ENCODE measurements at regions not wholly inside any gene's neighbourhood (a gene's known extent, or its start where the extent isn't known, plus 50 kb on each side); places are given as distances from the start of the nearest gene placed in this dataset.

DNA sequence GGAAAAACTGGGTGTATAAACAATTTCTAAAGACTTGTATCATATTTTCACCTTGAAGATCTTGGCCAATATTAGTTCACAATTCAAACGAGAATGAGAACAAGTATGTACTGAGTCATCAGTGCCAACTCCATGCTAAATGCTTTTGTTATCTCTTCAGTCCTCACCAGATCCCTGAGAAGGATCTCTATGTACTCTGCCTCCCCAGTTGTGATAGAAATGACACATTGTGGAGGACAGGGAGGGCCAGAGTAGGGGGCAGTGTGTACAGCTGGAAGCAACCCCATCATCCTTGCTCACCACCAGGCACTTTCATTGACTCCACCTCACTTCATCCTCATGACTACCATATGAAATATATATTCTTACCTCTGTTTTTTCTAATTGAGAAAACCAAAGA is 353.7 kb upstream of the SOX2 start:
- TF ChIP-seq, protein P1, sequence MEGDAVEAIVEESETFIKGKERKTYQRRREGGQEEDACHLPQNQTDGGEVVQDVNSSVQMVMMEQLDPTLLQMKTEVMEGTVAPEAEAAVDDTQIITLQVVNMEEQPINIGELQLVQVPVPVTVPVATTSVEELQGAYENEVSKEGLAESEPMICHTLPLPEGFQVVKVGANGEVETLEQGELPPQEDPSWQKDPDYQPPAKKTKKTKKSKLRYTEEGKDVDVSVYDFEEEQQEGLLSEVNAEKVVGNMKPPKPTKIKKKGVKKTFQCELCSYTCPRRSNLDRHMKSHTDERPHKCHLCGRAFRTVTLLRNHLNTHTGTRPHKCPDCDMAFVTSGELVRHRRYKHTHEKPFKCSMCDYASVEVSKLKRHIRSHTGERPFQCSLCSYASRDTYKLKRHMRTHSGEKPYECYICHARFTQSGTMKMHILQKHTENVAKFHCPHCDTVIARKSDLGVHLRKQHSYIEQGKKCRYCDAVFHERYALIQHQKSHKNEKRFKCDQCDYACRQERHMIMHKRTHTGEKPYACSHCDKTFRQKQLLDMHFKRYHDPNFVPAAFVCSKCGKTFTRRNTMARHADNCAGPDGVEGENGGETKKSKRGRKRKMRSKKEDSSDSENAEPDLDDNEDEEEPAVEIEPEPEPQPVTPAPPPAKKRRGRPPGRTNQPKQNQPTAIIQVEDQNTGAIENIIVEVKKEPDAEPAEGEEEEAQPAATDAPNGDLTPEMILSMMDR (IDR thresholded peaks at IDR 0.05; ENCODE audit: low read depth, low read length): no peak
- DNase-seq (ENCODE audit: extremely low read depth, low read depth): no peak

DNA sequence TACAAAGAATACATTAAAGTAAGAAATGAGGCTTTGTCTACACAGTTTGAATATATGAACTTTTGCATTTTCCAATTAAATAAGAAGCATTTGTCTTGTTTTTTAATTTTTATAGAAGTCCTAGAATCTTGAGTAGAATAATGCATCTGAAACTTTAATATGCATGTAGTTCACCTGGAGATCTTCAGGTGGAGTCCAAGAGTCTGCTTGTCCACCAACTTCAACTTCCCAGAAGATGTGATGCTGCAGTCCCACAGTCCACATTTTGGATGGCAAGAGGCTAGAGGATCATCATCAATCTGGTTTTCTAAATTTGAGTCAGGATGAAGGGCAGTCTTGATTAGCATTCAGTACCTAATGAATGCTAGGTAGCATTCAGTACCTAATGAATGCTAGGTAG is 357.6 kb upstream of the SOX2 start:
- no peak for DNase-seq (ENCODE audit: extremely low read depth, low read depth)
- TF ChIP-seq, protein P1 (IDR thresholded peaks at IDR 0.05; ENCODE audit: low read depth, low read length): no peak

DNA sequence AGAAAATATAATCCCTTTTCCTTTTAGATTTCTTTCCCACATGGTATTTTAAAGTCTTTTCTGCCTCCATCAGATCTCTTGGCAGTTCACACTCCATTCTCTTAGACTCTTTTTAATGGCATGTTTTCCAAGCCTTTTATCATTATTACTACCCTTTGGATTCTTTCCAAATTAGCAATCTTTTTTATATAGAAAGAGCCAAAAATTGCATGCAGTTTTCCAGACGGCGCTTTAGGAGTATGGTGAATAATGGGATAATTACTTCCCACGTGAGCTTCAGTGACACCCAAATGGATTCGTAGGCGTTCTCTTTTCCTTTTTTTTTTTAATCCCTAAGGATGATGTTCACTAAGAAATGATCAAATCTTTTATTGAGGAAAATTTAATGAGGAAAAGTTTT is 354.8 kb upstream of the DNAJC19 start:
- no peak for DNase-seq (ENCODE audit: extremely low read depth, low read depth)

DNA sequence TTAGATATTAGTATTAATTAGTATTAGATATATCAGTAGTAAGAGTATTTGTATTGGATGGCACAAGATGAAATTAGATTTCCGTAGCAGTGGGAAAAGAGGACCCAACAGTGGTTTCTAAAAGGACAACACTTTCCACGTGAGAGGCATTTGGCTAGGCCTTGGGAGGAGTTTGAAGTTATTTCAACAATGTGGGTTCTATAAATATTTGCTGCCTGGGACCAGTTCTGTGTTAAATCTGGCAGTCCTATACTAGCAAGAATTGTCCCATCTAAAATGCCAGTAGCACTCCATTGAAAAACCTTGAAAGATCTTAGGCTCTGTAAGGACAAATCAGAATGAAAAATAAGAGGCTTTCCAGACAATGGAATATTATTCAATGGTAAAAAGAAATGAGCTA is 347.1 kb upstream of the DNAJC19 start:
- DNase-seq (ENCODE audit: extremely low read depth, low read depth): no peak
- TF ChIP-seq, protein P1 (IDR thresholded peaks at IDR 0.05; ENCODE audit: low read depth, low read length): no peak

More for the DNA sequence above, 354.8 kb upstream of the DNAJC19 start:
- TF ChIP-seq, protein P1 (IDR thresholded peaks at IDR 0.05; ENCODE audit: low read depth, low read length): no peak

DNA sequence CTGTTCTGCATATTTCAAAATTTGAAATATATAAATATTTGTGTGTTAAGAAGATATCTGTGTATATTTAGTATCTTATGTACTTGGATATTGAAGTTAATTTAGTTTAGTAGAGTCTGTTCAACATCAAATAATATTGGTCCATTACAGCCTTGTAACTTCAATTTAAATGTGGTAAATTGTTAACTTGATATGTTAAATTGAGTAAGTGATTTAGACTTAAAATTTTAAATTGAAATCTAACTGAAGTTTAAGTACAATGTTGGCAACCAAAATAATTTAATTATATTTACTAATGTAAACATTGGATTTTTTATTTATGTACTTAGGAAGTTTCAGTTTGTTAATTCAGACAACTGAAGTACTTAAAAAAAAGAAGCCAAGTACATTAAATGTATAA is 343.9 kb upstream of the DNAJC19 start:
- DNase-seq (ENCODE audit: extremely low read depth, low read depth): no peak
- TF ChIP-seq, protein P1 (IDR thresholded peaks at IDR 0.05; ENCODE audit: low read depth, low read length): no peak

DNA sequence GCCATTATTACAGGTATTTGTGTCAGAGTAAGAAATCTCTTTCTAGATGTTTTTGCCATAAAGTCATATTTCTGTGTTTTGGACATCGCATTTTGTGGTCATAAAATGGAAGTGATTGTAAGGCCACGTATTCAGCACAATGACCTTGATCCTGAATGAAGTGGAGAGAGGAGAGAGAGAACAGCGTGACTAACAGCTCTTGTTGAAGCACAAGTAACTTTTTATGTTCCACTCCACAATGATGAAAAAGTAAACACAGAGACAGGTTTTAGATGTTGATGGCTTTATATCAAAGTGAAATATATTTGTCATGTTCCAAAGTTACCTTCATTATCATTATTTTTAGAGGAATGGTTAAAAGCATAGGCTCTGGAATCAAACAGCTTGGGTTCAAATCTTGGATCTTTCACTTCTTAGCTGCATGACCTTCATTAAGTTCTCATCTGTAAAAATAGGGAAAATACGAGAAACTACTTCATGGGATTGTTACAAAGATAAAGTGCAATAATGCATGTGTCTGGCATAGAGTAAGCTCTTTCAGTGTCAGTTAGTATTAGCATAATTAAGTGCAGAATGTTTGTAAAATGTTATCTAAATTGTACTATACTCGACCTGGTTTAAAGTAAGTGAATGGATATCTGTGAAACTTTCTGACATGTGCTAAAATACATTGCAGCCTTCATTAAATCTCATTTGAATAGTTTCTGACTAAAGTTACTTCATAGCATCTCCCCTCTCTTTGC is 341.5 kb upstream of the DNAJC19 start:
- DNase-seq (ENCODE audit: extremely low read depth, low read depth): no peak
- TF ChIP-seq, protein P1 (IDR thresholded peaks at IDR 0.05; ENCODE audit: low read depth, low read length): no peak

DNA sequence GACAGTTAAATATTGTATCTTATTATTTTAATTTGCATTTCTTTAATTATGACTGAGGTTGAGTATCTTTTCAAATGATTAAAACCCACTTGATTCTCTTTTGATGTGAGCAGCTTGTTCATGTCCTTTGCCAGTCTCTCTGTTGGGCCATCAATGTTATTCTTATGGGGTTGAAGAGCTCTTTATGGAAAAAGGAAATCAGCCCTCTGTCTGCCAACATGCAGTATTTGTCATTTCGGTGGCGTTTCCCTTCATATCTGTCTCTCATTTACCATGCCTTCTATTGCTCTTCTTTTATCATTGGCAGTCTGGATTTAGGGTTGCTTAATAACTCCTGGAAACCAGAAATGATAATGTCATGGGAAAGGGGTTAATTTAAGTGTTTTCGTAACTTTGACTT is 340.7 kb upstream of the DNAJC19 start:
- no peak for DNase-seq (ENCODE audit: extremely low read depth, low read depth)
- TF ChIP-seq, protein P1 (IDR thresholded peaks at IDR 0.05; ENCODE audit: low read depth, low read length): no peak
